SK-N-SH (cell line): ENCODE measurements at regions not wholly inside any gene's neighbourhood (a gene's known extent, or its start where the extent isn't known, plus 50 kb on each side); places are given as distances from the start of the nearest gene placed in this dataset.

Experiments used
- CTCF ChIA-PET: fragments of 300-600, 350-600 bp; formaldehyde crosslinking; extraction: SDS; loops from one replicate; lab custom pipeline; 2021; lab: Yijun Ruan, JAX
- POLR2A ChIA-PET: fragments of 350-600 bp; sonication (Branson Sonifier 250); formaldehyde crosslinking; extraction: SDS; loops from one replicate; lab custom pipeline; 2020; ENCODE audit warnings: antibody characterized with exemption, inconsistent platforms; lab: Yijun Ruan, JAX
- DNase-seq: peaks from one replicate; pipeline ENCODE4 v3.0.0; 2012
- H2AFZ ChIP-seq: fragments of 200-600 bp; sonication (generic); 2 replicates; pipeline ENCODE4 v1.8.1; 2016; ENCODE audit warnings: antibody characterized with exemption, mild to moderate bottlenecking, low read depth
- H3F3A ChIP-seq: fragments of 200-600 bp; sonication (generic); replicated peaks from 2 replicates; pipeline ENCODE3; 2016; ENCODE audit warnings: antibody characterized with exemption, mild to moderate bottlenecking; ENCODE audit not compliant: insufficient read depth
- H3K27ac ChIP-seq, 2 experiments: fragments of 200-500 bp in 1 of 2; fragments of 200-600 bp in 1 of 2; sonication (Bioruptor generic) in 1 of 2; sonication (generic), shearing (Covaris generic) in 1 of 2; 2 replicates each; pipeline versions ENCODE4 v1.5.1 to v1.6.1; 2014 to 2016; ENCODE audit warnings: low read depth in 2 of 2, inconsistent platforms in 1 of 2, low read length in 1 of 2, mild to moderate bottlenecking in 1 of 2, mixed read lengths in 1 of 2
- H3K27me3 ChIP-seq: fragments of 200-600 bp; sonication (generic), shearing (Covaris generic); 2 replicates; pipeline ENCODE4 v1.6.1; 2016; ENCODE audit warnings: mixed run types; ENCODE audit not compliant: insufficient read depth
- H3K36me3 ChIP-seq, 2 experiments: fragments of 200-500 bp in 1 of 2; fragments of 200-600 bp in 1 of 2; sonication (Bioruptor generic) in 1 of 2; sonication (generic) in 1 of 2; replicated peaks in 1 of 2; 2 replicates each; pipeline versions ENCODE3 to v1.5.1; 2014 to 2016; ENCODE audit warnings: low read length in 1 of 2, mild to moderate bottlenecking in 1 of 2; ENCODE audit not compliant: insufficient read depth in 2 of 2, control insufficient read depth in 1 of 2
- H3K4me1 ChIP-seq, 2 experiments: fragments of 200-500 bp in 1 of 2; fragments of 200-600 bp in 1 of 2; sonication (Bioruptor generic) in 1 of 2; sonication (generic), shearing (Covaris generic) in 1 of 2; 2 replicates each; pipeline versions ENCODE4 v1.5.1 to v1.6.1; 2014 to 2016; ENCODE audit warnings: low read depth in 1 of 2, low read length in 1 of 2, mixed run types in 1 of 2; ENCODE audit not compliant: insufficient read depth in 2 of 2, control insufficient read depth in 1 of 2
- H3K4me2 ChIP-seq: fragments of 200-600 bp; sonication (generic), shearing (Covaris generic); 2 replicates; pipeline ENCODE4 v1.6.1; 2017; ENCODE audit warnings: mixed run types
- H3K4me3 ChIP-seq, 2 experiments: fragments of 200-500 bp in 1 of 2; fragments of 200-600 bp in 1 of 2; sonication (Bioruptor generic) in 1 of 2; sonication (generic), shearing (Covaris generic) in 1 of 2; 2 replicates each; pipeline versions ENCODE4 v1.5.1 to v1.8.1; 2014 to 2016; ENCODE audit warnings: low read depth in 2 of 2, inconsistent platforms in 1 of 2, low read length in 1 of 2, mild to moderate bottlenecking in 1 of 2, mixed read lengths in 1 of 2, moderate library complexity in 1 of 2
- H3K79me2 ChIP-seq: fragments of 200-600 bp; sonication (generic); 2 replicates; pipeline ENCODE4 v1.8.1; 2017; ENCODE audit warnings: mild to moderate bottlenecking; ENCODE audit not compliant: insufficient read depth
- H3K9ac ChIP-seq: fragments of 200-600 bp; sonication (generic); 2 replicates; pipeline ENCODE4 v1.6.1; 2017; ENCODE audit warnings: mixed run types
- H3K9me2 ChIP-seq: fragments of 200-600 bp; sonication (generic); 2 replicates; pipeline ENCODE4 v1.6.1; 2017; ENCODE audit warnings: mixed run types
- H3K9me3 ChIP-seq: fragments of 200-600 bp; sonication (generic); 2 replicates; pipeline ENCODE4 v1.6.1; 2017; ENCODE audit warnings: mixed run types, mild to moderate bottlenecking, moderate library complexity
- H4K20me1 ChIP-seq: fragments of 200-600 bp; sonication (generic); 2 replicates; pipeline ENCODE4 v1.6.1; 2017; ENCODE audit warnings: mild to moderate bottlenecking, mixed run types; ENCODE audit not compliant: insufficient read depth
- CHD2 ChIP-seq: fragments of 150-350 bp; IDR thresholded peaks from 2 replicates; pipeline ENCODE4 v1.6.1; 2018; ENCODE audit warnings: low read length; ENCODE audit not compliant: partially characterized antibody
- EP300 ChIP-seq, 2 experiments: IDR thresholded peaks; 2 replicates each; pipeline versions ENCODE4 v1.4.0 to v1.6.1; 2012; ENCODE audit warnings: borderline replicate concordance in 1 of 2, low read depth in 1 of 2, low read length in 1 of 2
- EZH2phosphoT487 ChIP-seq: fragments of 200-600 bp; sonication (generic); IDR thresholded peaks from 2 replicates; pipeline ENCODE4 v1.6.1; 2017; ENCODE audit warnings: low read depth, mixed run types, mild to moderate bottlenecking, antibody characterized with exemption, moderate library complexity, borderline replicate concordance
- FOSL2 ChIP-seq: IDR thresholded peaks from 2 replicates; pipeline ENCODE4 v1.4.0; 2012; ENCODE audit warnings: low read depth, mild to moderate bottlenecking, moderate library complexity, borderline replicate concordance
- FOXJ3 ChIP-seq: sonication (generic); formaldehyde crosslinking; IDR thresholded peaks from 2 replicates; pipeline ENCODE4 v1.5.1; 2020; ENCODE audit warnings: mild to moderate bottlenecking, missing genetic modification reagents
- FOXM1 ChIP-seq: IDR thresholded peaks from 2 replicates; pipeline ENCODE4 v1.4.0; 2012; ENCODE audit warnings: low read depth, mild to moderate bottlenecking
- GABPA ChIP-seq: IDR thresholded peaks from 2 replicates; pipeline ENCODE4 v1.4.0; 2012; ENCODE audit warnings: low read depth, mild to moderate bottlenecking
- GATA2 ChIP-seq: sonication (generic); formaldehyde crosslinking; IDR thresholded peaks from 2 replicates; pipeline ENCODE4 v1.5.0; 2020; ENCODE audit warnings: mild to moderate bottlenecking, missing genetic modification reagents
- NFIC ChIP-seq: IDR thresholded peaks from 2 replicates; pipeline ENCODE4 v1.4.0; 2012; ENCODE audit warnings: borderline replicate concordance
- PBX3 ChIP-seq: IDR thresholded peaks from 2 replicates; pipeline ENCODE4; 2012
- RAD21 ChIP-seq: IDR thresholded peaks from 2 replicates; pipeline ENCODE4 v1.6.1; 2012; ENCODE audit warnings: mild to moderate bottlenecking, low read length
- RCOR1 ChIP-seq: fragments of 150-350 bp; IDR thresholded peaks from 2 replicates; pipeline ENCODE4 v1.6.1; 2017; ENCODE audit warnings: antibody characterized with exemption, low read length
- SIN3A ChIP-seq: IDR thresholded peaks from 2 replicates; pipeline ENCODE4 v1.6.1; 2012; ENCODE audit warnings: low read depth, mild to moderate bottlenecking, low read length, moderate library complexity, borderline replicate concordance
- TAF1 ChIP-seq: IDR thresholded peaks from 2 replicates; pipeline ENCODE4 v1.6.1; 2012; ENCODE audit warnings: low read depth, mild to moderate bottlenecking, low read length, moderate library complexity, borderline replicate concordance
- TCF12 ChIP-seq: IDR thresholded peaks from 2 replicates; pipeline ENCODE4 v1.4.0; 2012
- USF2 ChIP-seq: fragments of 150-350 bp; IDR thresholded peaks from 2 replicates; pipeline ENCODE4 v1.6.1; 2017; ENCODE audit warnings: antibody characterized with exemption, low read length, low read depth, borderline replicate concordance
- YY1 ChIP-seq: IDR thresholded peaks from 2 replicates; pipeline ENCODE4 v1.4.0; 2012; ENCODE audit warnings: low read depth, mild to moderate bottlenecking
- ZBTB33 ChIP-seq: IDR thresholded peaks from 2 replicates; pipeline ENCODE4 v1.4.0; 2012; ENCODE audit warnings: low read depth, borderline replicate concordance
- WGBS: methylation state at CpG from one replicate; pipeline ENCODE4 v1.1.6; 2017; ENCODE audit warnings: low lambda C conversion rate; 5-methylcytosine and 5-hydroxymethylcytosine counted together

GRCh38 chr6:66082914-66083313, 375.9 kb upstream of the EYS start:
- Histone ChIP-seq H3F3A (no peaks in the 10 kb centered on the region), H3K9ac (no peak overlapping the region), H3K36me3 (no peaks in the 10 kb centered on the region), H2AFZ (no peak overlapping the region), H3K27ac (no peak overlapping the region), H4K20me1 (no peaks in the 10 kb centered on the region), H3K79me2 (no peaks in the 10 kb centered on the region), H3K4me1 (no peaks in the 10 kb centered on the region), H3K4me3 (no peak overlapping the region), H3K9me3 (no peaks in the 10 kb centered on the region; the same call in 1 of the 2 replicates), H3K9me2 (no peaks in the 10 kb centered on the region), H3K4me2 (no peak overlapping the region), H3K27me3 (no peaks in the 10 kb centered on the region)
- POLR2A ChIA-PET, result no interaction called here
- TF ChIP-seq FOXJ3 (CRISPR knock-in tag) (no peak), RCOR1 (no peak), YY1 (no peak), FOSL2 (no peak), EP300 (IDR thresholded peaks at IDR 0.05; ENCODE audit: borderline replicate concordance in 1 of 2, low read depth in 1 of 2, low read length in 1 of 2) (no peak), TAF1 (no peak), RAD21 (no peak), TCF12 (no peak), GABPA (no peak), PBX3 (no peak), NFIC (no peak), SIN3A (no peak), GATA2 (CRISPR knock-in tag) (no peak)
- 51% methylated on average over 1 of the region's 1 CpG for whole genome bisulfite sequencing
- no peak for DNase-seq
- CTCF ChIA-PET, result no interaction called here

- H3K79me2 ChIP-seq, result no peaks in the 10 kb centered on the region
- no peaks in the 10 kb centered on the region for H3K9me2 ChIP-seq
- no peaks in the 10 kb centered on the region for H4K20me1 ChIP-seq
- no peaks in the 10 kb centered on the region for H3K9me3 ChIP-seq
- no peak overlapping the region for H3K4me3 ChIP-seq
- no peaks in the 10 kb centered on the region; a peak in 1 of 4 replicates for H3K4me1 ChIP-seq
- no peak overlapping the region for H3K27ac ChIP-seq
- TF ChIP-seq USF2 (no peak), GABPA (no peak), EZH2phosphoT487 (no peak), ZBTB33 (no peak), RAD21 (no peak), CHD2 (no peak), TAF1 (no peak), FOXM1 (no peak)
- TF ChIP-seq, all 33 proteins: peak for 0
- Histone ChIP-seq H2AFZ (no peak overlapping the region), H3K27me3 (no peaks in the 10 kb centered on the region), H3K9ac (no peak overlapping the region), H3K4me2 (no peak overlapping the region), H3K36me3 (no peaks in the 10 kb centered on the region), H3F3A (no peaks in the 10 kb centered on the region)
- ChIA-PET CTCF (no interaction called here), POLR2A (no interaction called here)
- no peak for DNase-seq
Measured at GRCh38 chr6:66068907-66069306, 361.9 kb upstream of the EYS start.
